Activated naive CD4-positive, alpha-beta T cell treated with anti-CD3 and anti-CD28 coated beads for 36 hours (primary cell): ENCODE measurements at regions not wholly inside any gene's neighbourhood (a gene's known extent, or its start where the extent isn't known, plus 50 kb on each side); places are given as distances from the start of the nearest gene placed in this dataset.

ENCODE experiments used
- CTCF ChIA-PET: fragments of 350-600 bp; sonication (Branson Sonifier 250); formaldehyde crosslinking; loops from one replicate; lab custom pipeline; 2021; ENCODE audit warnings: antibody characterized with exemption; lab: Charles Lee
- DNase-seq: peaks from one replicate; pipeline ENCODE4 v3.0.0-alpha.2; 2020
- H3K27ac Mint-ChIP-seq: one replicate; pipeline ENCODE4 v1.8.0; 2021; ENCODE audit warnings: mild to moderate bottlenecking, mixed read lengths
- H3K27me3 Mint-ChIP-seq: one replicate; pipeline ENCODE4 v1.8.0; 2021; ENCODE audit warnings: low read depth, mixed read lengths
- H3K36me3 Mint-ChIP-seq: one replicate; pipeline ENCODE4 v1.8.0; 2021; ENCODE audit warnings: low read depth, mixed read lengths
- H3K4me1 Mint-ChIP-seq: one replicate; pipeline ENCODE4 v1.8.0; 2021; ENCODE audit warnings: low read depth, mixed read lengths
- H3K4me3 Mint-ChIP-seq: one replicate; pipeline ENCODE4 v1.8.0; 2021; ENCODE audit warnings: mild to moderate bottlenecking, moderate library complexity, mixed read lengths
- H3K9me3 Mint-ChIP-seq: one replicate; pipeline ENCODE4 v1.8.0; 2021; ENCODE audit warnings: mixed read lengths
- intact Hi-C: fragments of 100-400 bp; cut with micrococcal nuclease; formaldehyde crosslinking; loops from one replicate; pipeline ENCODE4 v1.15.1; 2023

DNA sequence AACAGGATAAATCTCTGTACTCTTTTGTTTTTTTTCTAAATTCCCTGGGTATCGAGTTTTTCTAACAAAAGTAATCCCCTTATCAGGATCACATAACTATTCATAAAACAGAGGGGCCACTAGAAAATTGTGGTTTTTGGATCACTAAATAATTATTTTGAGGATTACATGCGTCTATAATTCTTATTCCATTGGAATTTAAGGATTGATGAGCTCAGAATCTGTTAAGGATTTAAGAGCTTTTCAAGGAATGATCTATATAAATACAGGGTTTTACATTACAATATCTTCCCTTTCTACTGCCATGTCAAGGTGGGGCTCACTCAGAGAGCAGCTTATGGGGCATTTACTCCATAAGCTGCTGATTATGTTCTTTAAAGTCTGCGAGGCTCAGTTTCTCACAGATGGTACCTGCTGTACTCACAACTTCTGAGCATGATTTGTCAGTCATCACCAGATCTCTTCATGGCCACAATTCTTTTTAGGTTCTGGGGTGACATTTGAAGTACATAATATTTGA lies 449.8 kb downstream of the PCDH17 start:
- Mint-ChIP-seq H3K27me3 (no peaks in the 10 kb centered on the region), H3K4me1 (no peaks in the 10 kb centered on the region), H3K4me3 (no peak overlapping the region), H3K36me3 (no peaks in the 10 kb centered on the region), H3K9me3 (peaks cover 3% of the 10 kb centered on the region), H3K27ac (no peak overlapping the region)
- intact Hi-C loops, result no loop called here
- DNase-seq, result no peak
- CTCF ChIA-PET, result no interaction called here

DNA sequence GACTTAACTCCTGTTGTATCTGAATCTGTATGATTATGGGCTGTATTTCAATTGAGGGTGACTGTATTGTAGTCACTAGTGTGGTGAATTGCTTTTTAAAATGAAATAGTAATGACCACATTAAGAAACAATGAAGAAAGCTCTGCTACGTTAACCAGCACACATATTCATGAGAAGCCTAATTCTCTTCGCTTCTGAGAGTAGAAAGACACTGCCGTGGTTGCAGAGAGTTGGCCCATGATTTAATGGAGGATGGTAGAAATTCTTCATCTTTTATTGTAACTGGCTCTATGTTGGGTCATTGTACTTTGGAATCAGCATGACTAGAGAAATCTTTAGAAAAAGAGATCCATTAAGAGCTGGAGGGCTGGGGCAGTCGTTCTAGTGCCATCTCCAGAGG lies 451.5 kb downstream of the PCDH17 start:
- intact Hi-C loops, result no loop called here
- H3K4me1 Mint-ChIP-seq, result no peaks in the 10 kb centered on the region
- H3K27me3 Mint-ChIP-seq, result no peaks in the 10 kb centered on the region
- CTCF ChIA-PET, result no interaction called here
- H3K4me3 Mint-ChIP-seq, result no peak overlapping the region
- H3K27ac Mint-ChIP-seq, result no peak overlapping the region
- peaks cover 1% of the 10 kb centered on the region for H3K9me3 Mint-ChIP-seq
- H3K36me3 Mint-ChIP-seq, result no peaks in the 10 kb centered on the region
- no peak for DNase-seq

DNA sequence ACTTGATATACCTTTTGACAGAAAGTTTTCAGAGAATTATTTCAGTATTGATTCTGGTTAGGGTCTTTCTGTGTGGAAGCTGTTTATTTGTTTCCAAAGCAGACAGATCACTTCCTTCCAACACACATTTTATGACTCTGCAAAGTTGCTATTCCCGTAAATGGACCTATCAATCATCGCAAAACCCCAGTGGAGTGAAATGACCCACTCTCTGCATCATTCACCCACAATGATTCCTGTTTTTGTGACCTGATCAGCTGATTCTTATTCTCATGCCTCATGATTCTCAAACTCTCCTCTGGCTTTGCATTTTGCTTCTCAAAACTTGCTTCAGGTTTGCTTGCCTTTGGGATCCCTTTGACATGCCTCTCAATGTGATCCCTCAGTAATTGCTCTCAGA lies 453.7 kb downstream of the PCDH17 start:
- intact Hi-C loops, result no loop called here
- no peak overlapping the region for H3K4me3 Mint-ChIP-seq
- no peak for DNase-seq
- peaks cover 1% of the 10 kb centered on the region for H3K9me3 Mint-ChIP-seq
- no peaks in the 10 kb centered on the region for H3K4me1 Mint-ChIP-seq
- H3K27me3 Mint-ChIP-seq, result no peaks in the 10 kb centered on the region
- H3K27ac Mint-ChIP-seq, result no peak overlapping the region
- H3K36me3 Mint-ChIP-seq, result no peaks in the 10 kb centered on the region
- CTCF ChIA-PET, result no interaction called here

DNA sequence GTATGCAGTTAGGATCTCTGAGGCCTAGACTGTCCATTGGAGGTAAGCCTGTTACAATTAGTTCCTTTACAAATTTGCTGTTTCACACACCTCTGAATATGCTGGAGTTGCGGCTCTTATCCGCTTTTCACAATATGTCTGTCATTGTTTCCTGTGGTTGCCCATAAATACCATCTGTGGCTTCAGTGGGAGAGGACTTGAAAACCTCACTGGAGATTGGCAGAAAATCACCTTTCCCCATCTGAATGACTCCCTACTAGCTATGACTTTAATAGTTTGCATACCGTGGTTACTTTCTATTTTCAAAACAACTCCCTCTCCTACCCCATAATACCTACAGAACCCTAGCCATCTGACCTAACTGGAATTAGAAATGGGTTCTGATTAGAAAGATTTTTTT lies 454.3 kb downstream of the PCDH17 start:
- H3K4me3 Mint-ChIP-seq, result no peak overlapping the region
- H3K27ac Mint-ChIP-seq, result no peak overlapping the region
- no peaks in the 10 kb centered on the region for H3K27me3 Mint-ChIP-seq
- no peaks in the 10 kb centered on the region for H3K36me3 Mint-ChIP-seq
- no peak for DNase-seq
- no peaks in the 10 kb centered on the region for H3K4me1 Mint-ChIP-seq
- CTCF ChIA-PET, result no interaction called here
- H3K9me3 Mint-ChIP-seq, result peaks cover 1% of the 10 kb centered on the region
- intact Hi-C loops, result no loop called here

DNA sequence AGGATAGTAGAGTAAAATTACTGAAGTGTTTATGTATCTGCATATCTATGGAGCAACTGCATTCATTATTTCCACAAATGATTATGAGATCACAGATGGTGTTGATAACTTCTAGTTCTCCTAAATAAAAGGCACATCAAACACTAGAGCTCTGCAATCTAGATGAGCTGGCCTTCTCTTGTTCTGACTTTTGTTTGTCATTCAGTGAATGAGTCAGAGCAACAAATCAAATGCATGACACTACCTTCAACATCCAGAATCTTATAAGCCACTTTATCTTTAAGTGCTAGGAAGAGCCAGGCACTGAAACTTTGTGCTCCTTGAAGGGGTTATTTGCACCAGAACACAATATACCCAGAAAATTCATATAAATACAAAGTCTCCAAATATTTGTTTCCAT lies 456.0 kb downstream of the PCDH17 start:
- Mint-ChIP-seq H3K4me1 (no peaks in the 10 kb centered on the region), H3K9me3 (peaks cover 1% of the 10 kb centered on the region), H3K4me3 (no peak overlapping the region), H3K36me3 (no peaks in the 10 kb centered on the region), H3K27me3 (no peaks in the 10 kb centered on the region), H3K27ac (no peak overlapping the region)
- DNase-seq, result no peak
- intact Hi-C loops, result no loop called here
- CTCF ChIA-PET, result no interaction called here

DNA sequence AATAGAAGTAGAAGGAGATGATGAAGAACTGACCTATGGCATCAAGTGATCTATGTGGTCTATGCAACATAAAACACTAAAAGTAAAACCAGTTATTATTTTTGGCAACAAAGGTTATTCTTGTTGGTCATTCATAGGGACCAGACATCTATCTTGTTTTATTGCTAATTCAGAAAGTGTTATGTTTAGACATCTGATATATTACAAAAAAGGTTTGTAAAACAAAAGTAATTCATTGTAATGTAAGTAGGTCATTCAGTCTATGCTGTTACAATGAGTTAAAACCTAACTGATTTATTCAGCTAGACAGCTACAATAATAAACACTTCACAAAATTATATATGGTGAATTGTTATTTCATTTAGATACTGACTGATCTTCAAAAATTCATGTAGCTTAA lies 461.9 kb downstream of the PCDH17 start:
- H3K27me3 Mint-ChIP-seq, result no peaks in the 10 kb centered on the region
- CTCF ChIA-PET, result interaction anchor here (0.6 kb wide), 1 partner anchor 58 kb away, joined by 3 read pairs; no protein-coding TSS in a partner anchor
- H3K9me3 Mint-ChIP-seq, result peaks cover 7% of the 10 kb centered on the region
- intact Hi-C loops, result no loop called here
- H3K27ac Mint-ChIP-seq, result no peak overlapping the region
- H3K36me3 Mint-ChIP-seq, result no peaks in the 10 kb centered on the region
- H3K4me1 Mint-ChIP-seq, result no peaks in the 10 kb centered on the region
- no peak for DNase-seq
- no peak overlapping the region for H3K4me3 Mint-ChIP-seq

DNA sequence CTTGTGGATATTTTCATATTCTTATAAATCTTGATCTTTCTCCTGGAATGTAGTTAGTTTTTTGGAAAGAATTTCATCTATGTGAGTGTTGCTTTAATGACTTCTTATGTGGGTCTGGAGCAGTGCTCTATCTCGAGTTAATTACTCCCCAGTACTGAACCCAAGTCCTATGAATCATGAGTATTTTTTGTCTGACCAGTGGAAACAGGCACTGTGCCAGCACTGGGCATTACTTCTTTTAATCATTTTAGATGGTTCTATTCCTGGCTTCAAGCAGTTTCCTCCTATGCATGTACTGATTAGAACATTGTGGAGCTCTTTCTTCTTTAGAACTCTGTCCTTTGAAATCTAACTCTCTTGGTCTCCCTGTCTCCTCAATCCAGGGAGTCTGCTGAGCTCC lies 466.3 kb downstream of the PCDH17 start:
- CTCF ChIA-PET, result no interaction called here
- intact Hi-C loops, result no loop called here
- no peaks in the 10 kb centered on the region for H3K36me3 Mint-ChIP-seq

DNA sequence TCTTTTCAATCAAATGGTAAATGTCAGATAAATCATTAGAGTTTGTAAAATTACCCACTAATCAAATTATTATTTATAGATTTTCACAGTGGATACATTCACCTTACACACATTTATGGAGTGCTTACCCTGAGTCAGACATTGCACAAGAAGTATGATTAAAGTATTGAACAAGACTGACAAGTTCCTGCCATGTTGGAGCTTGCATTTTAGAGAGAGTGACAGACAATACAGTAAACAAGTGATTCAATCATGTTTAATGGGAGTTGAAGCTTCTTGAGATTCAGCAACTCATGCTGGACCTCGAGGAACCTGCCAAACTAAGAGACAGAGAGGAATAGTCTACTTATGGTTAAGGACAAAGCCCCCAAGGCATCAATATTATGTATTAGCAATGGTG lies 487.8 kb downstream of the PCDH17 start:
- Mint-ChIP-seq H3K27me3 (no peaks in the 10 kb centered on the region), H3K36me3 (no peaks in the 10 kb centered on the region), H3K4me1 (no peaks in the 10 kb centered on the region), H3K4me3 (no peak overlapping the region), H3K9me3 (peaks cover 4% of the 10 kb centered on the region), H3K27ac (no peak overlapping the region)
- DNase-seq, result no peak
- intact Hi-C loops, result no loop called here
- CTCF ChIA-PET, result no interaction called here

More for the DNA sequence above, 466.3 kb downstream of the PCDH17 start:
- Mint-ChIP-seq H3K4me1 (no peaks in the 10 kb centered on the region), H3K27me3 (no peaks in the 10 kb centered on the region), H3K9me3 (peaks cover 7% of the 10 kb centered on the region), H3K4me3 (no peak overlapping the region), H3K27ac (no peak overlapping the region)
- no peak for DNase-seq

DNA sequence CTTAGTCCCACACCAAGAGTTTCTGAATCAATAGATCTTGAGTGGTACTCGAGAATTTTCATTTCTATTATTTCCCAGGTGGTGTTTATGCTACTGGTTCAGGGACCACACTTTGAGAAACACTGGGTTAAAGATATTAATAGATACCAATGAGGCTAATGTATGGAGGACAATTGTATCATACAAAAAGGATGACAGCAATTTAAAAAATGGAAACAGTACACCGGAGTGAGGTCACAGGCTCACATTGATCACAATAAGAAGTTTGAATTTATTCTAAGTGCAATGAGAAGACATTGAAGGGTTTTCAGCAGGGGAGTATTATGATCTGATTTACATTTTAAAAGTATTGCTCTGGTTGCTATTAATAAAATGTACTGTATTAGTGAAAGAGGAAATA lies 488.3 kb downstream of the PCDH17 start:
- intact Hi-C loops, result no loop called here
- Mint-ChIP-seq H3K9me3 (peaks cover 2% of the 10 kb centered on the region), H3K27ac (no peak overlapping the region), H3K4me1 (no peaks in the 10 kb centered on the region), H3K4me3 (no peak overlapping the region), H3K27me3 (no peaks in the 10 kb centered on the region), H3K36me3 (no peaks in the 10 kb centered on the region)
- no peak for DNase-seq
- CTCF ChIA-PET, result no interaction called here

DNA sequence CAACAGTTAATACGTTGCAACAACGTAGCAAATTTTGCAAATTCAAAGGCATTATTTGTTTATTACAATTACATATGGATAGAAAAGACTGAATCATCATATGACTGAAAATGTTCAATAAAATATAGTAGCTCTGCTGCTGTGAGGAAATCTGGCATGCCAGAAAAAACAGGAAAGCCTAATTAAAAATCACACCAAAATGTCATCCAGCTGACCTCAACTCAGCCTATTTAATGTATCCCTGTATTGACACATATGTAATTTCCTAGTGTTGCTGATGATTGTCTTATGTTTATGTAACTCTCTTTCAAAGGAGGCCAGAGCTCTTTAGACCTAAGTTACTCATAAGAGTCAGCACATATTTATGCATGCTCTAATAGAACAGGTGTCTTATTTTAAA lies 495.0 kb downstream of the PCDH17 start:
- CTCF ChIA-PET, result no interaction called here
- Mint-ChIP-seq H3K27me3 (no peaks in the 10 kb centered on the region), H3K4me3 (no peak overlapping the region), H3K36me3 (no peaks in the 10 kb centered on the region), H3K27ac (no peak overlapping the region), H3K9me3 (peaks cover 14% of the 10 kb centered on the region), H3K4me1 (no peaks in the 10 kb centered on the region)
- DNase-seq, result no peak
- intact Hi-C loops, result no loop called here

DNA sequence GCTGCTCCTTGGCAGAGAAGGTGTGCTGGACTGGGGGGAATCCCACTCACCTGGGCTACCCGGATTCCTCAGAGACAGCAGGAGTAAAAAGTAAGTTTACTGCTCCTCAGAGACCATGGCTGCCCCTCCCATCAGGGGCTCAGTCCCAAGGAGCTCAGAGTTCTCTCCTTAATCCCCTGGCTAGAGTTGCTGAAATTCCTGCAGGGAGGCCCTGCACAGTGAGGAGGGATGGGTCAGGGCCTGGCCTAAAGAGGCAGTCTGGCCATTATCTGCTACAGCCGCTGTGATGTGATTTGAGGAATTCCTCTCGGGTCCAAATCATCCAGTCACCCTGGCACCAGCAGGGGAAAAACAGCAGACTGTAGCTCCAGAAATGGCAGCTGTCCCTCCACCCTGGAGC lies 502.5 kb downstream of the PCDH17 start:
- intact Hi-C loops, result no loop called here
- Mint-ChIP-seq H3K27me3 (no peaks in the 10 kb centered on the region), H3K4me1 (no peaks in the 10 kb centered on the region), H3K9me3 (peaks cover 25% of the 10 kb centered on the region), H3K27ac (no peak overlapping the region), H3K4me3 (no peak overlapping the region), H3K36me3 (no peaks in the 10 kb centered on the region)
- CTCF ChIA-PET, result no interaction called here
- no peak for DNase-seq

DNA sequence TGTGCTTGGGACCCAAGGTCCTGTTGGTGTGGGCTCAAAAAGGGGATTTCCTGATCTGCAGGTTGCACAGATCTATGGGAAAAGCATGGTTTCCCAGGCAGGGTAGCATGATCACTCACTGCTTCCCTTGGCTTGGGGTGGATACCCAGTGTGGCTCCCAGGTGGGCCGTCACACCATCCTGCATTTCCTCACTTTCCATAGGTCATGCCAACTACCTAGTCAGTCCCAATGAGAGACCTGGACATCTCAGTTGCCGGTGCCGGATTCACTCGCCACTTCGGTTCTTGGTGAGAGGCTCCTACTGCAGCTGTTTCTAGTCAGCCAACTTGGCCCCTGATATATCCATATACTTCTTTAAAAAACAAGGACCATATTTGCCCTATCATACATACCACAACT lies 503.0 kb downstream of the PCDH17 start:
- intact Hi-C loops, result no loop called here
- Mint-ChIP-seq H3K27ac (no peak overlapping the region), H3K9me3 (peaks cover 24% of the 10 kb centered on the region), H3K36me3 (no peaks in the 10 kb centered on the region), H3K27me3 (no peaks in the 10 kb centered on the region), H3K4me3 (no peak overlapping the region), H3K4me1 (no peaks in the 10 kb centered on the region)
- DNase-seq, result no peak
- CTCF ChIA-PET, result no interaction called here

DNA sequence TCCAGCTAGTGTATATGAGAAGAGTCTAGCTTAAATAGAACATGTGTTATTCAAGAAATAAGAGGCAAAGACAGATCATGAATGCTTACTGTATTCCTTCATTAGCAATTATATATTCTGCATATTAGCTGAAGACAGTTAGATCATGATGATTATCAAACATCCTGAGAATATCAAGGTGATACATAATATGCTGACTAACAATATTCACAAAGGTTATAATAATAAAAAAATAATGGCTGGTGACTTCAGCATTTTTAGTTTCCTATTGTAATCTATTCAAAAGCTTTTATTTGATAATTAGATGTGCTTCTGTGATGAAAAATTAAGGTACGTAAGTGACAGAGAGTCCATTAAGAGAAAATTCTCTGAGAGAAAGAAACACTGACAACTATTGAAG lies 511.4 kb downstream of the PCDH17 start:
- Mint-ChIP-seq H3K4me1 (no peaks in the 10 kb centered on the region), H3K9me3 (peaks cover 2% of the 10 kb centered on the region), H3K36me3 (no peaks in the 10 kb centered on the region), H3K4me3 (no peak overlapping the region), H3K27ac (no peak overlapping the region), H3K27me3 (no peaks in the 10 kb centered on the region)
- intact Hi-C loops, result no loop called here
- CTCF ChIA-PET, result no interaction called here
- no peak for DNase-seq

DNA sequence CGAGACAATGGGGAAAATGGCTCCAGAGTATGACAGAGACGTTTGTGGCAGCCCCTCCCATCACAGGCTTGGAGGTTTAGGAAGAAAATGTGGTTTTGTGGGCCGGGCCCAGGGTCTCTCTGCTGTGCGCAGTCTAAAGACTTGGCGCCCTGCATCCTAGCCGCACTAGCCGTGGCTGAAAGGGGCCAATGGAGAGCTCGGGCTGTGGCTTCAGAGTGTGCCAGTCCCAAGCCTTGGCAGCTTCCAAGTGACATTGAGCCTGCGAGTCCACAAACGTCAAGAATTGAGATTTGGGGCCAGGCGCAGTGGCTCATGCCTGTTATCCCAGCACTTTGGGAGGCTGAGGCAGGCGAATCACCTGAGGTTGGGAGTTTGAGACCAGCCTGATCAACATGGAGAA lies 513.1 kb downstream of the PCDH17 start:
- Mint-ChIP-seq H3K9me3 (peaks cover 2% of the 10 kb centered on the region), H3K27me3 (no peaks in the 10 kb centered on the region), H3K4me3 (no peak overlapping the region), H3K27ac (no peak overlapping the region), H3K4me1 (no peaks in the 10 kb centered on the region), H3K36me3 (no peaks in the 10 kb centered on the region)
- CTCF ChIA-PET, result no interaction called here
- no peak for DNase-seq
- intact Hi-C loops, result no loop called here
